Coronary artery (tissue), 2 donors: ENCODE measurements at regions not wholly inside any gene's neighbourhood (a gene's known extent, or its start where the extent isn't known, plus 50 kb on each side); places are given as distances from the start of the nearest gene placed in this dataset.
"Not testable (repeated sequence)": the region's sequence is repeated elsewhere in the genome, so short reads cannot be mapped to it uniquely, and the experiment has no call there.

Source experiments
- DNase-seq: peaks from one replicate; pipeline ENCODE4 v3.0.0-alpha.2; 2017; ENCODE audit warnings: low spot score
- H3K27ac ChIP-seq, 2 donors: fragments of 200-600 bp; sonication (generic); one replicate each; pipeline ENCODE4 v1.5.1; 2016 to 2019
- H3K4me3 ChIP-seq: fragments of 200-600 bp; sonication (generic); 2 replicates; pipeline ENCODE4 v1.5.1; 2016; ENCODE audit warnings: mild to moderate bottlenecking, moderate library complexity
- CTCF ChIP-seq: fragments of 200-600 bp; sonication (generic); IDR thresholded peaks from one replicate; pipeline ENCODE4 v1.5.1; 2019; ENCODE audit warnings: antibody characterized with exemption

DNA sequence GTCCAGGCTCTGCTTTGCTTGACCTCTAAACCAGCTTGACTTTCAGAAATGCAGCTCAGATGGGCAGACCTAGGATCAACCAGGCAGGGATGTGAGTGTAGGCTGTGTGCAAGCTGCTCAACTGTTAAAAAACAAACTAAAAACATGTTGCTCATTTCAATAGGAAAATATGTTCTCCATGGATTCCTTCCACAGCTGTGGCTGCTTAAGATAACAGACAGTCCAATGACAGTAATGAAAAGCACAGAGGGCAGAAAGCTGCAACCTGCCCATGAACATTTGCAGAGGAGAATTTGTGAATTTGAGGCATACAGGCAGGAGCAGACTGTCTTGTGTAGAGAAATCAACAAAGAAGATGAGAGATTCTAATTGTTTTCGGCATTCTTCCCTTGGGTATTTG lies 534.2 kb downstream of the CCSER2 start:
- no peak for TF ChIP-seq CTCF
- H3K27ac ChIP-seq, result no peak overlapping the region
- no peak for DNase-seq
- H3K4me3 ChIP-seq, result no peak overlapping the region

DNA sequence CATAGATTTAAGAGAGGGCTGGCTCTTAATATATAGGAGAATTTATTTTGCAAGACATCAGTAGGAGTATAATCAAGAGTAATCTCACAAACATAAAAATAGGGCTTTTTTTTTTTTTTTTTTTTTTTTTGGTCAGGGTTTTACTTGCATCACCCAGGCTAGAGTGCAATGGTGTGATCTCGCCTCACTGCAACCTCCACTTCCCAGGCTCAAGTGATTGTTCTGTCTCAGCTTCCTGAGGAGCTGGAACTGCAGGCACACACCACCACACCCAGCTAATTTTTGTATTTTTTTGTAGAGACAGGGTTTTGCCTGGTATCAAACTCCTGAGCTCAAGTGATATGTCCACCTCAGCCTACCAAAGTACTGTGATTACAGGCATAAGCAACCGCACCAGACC lies 535.3 kb downstream of the CCSER2 start:
- Histone ChIP-seq H3K4me3 (no peak overlapping the region), H3K27ac (no peak overlapping the region)
- no peak for TF ChIP-seq CTCF
- DNase-seq, result no peak

- Histone ChIP-seq H3K27ac (no peak overlapping the region), H3K4me3 (no peak overlapping the region)
- no peak for TF ChIP-seq CTCF
- no peak for DNase-seq
These were observed 548.0 kb downstream of the CCSER2 start for GRCh38 chr10:84876116-84876999.

DNA sequence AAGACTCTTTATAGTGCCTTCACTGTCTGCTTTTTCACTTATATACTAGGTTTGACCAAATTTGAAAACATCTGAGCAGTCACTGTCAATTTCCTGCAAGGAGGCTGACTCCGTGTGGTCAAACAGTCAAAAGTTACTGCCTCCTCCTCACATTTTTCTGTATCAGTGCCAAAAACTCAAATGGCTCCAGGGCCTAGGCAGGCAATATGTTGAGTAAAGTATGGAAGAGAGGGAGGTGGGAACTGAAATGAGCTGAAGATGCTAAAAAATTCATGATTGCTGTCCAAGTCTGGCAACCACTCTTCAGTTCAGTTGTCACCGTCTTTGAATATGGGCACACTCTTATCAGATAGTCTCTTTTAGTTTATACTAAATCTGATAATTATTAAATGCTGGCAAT lies 551.6 kb downstream of the CCSER2 start:
- H3K27ac ChIP-seq, result no peak overlapping the region
- TF ChIP-seq CTCF, result no peak
- no peak overlapping the region for H3K4me3 ChIP-seq
- no peak for DNase-seq

DNA sequence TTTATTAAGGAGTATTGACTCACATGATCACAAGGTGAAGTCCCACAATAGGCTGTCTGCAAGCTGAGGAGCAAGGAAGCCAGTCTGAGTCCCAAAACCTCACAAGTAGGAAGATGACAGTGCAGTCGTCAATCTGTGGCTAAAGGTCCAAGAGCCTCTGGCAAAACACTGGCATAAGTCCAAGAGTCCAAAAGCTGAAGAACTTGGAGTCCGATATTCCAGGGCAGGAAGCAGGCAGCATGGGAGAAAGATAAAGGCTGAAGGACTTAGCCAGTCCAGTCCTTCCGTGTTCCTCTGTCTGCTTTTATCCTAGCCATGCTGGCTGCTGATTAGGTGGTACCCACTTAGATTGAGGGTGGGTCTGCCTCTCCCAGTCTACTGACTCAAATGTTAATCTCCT lies 553.3 kb downstream of the CCSER2 start:
- H3K27ac ChIP-seq, H3K4me3 ChIP-seq, DNase-seq: not testable (repeated sequence)

GRCh38 chr10:84890706-84891105 lies 562.3 kb downstream of the CCSER2 start:
- no peak for TF ChIP-seq CTCF
- H3K27ac ChIP-seq, result no peak overlapping the region
- DNase-seq, result no peak
- no peak overlapping the region for H3K4me3 ChIP-seq

DNA sequence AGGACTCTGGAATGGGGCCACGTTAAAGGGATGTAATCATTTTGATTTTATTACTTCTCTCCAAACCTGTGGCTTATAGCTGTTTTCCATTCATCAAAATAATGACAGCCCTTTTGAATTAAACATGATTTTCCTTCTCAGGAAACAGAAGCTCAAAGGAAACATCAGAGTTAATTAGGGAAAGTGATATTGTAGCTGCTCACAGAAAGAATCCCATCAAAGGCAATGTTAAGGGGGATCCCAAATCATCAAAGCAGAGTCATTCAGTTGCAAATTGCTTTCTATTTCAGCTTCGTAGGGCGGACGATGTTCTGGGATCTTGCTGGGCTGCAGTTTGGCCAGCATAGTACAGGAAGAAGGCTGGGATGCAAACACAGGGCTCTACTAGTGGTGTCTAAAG lies 563.2 kb downstream of the CCSER2 start:
- no peak for TF ChIP-seq CTCF
- H3K4me3 ChIP-seq, result no peak overlapping the region
- no peak overlapping the region for H3K27ac ChIP-seq
- no peak for DNase-seq
